ENCODE measurements at regions not wholly inside any gene's neighbourhood (a gene's known extent, or its start where the extent isn't known, plus 50 kb on each side); places are given as distances from the start of the nearest gene placed in this dataset.
"Not testable (repeated sequence)": the region's sequence is repeated elsewhere in the genome, so short reads cannot be mapped to it uniquely, and the experiment has no call there.

- no peak for DNase-seq
Observed at GRCh38 chr12:126212824-126213223, 1147.6 kb downstream of the AACS start.

- no peak for DNase-seq
Observed at GRCh38 chr12:126218697-126219096, 1153.5 kb downstream of the AACS start.

- no peak for DNase-seq
Observed at GRCh38 chr12:126219139-126219538, 1153.9 kb downstream of the AACS start.

- DNase-seq = no peak
Observed at GRCh38 chr12:126219654-126220279, 1154.5 kb downstream of the AACS start.

GRCh38 chr12:126224032-126224431, 1158.8 kb downstream of the AACS start:
- no peak for DNase-seq

GRCh38 chr12:126228936-126229335, 1163.7 kb downstream of the AACS start:
- no peak for DNase-seq

GRCh38 chr12:126232711-126233110, 1167.5 kb downstream of the AACS start:
- no peak for DNase-seq

GRCh38 chr12:126233625-126234024, 1168.4 kb downstream of the AACS start:
- DNase-seq = no peak

- DNase-seq = no peak
Observed at GRCh38 chr12:126243814-126244440, 1178.7 kb downstream of the AACS start.

GRCh38 chr12:126247936-126248335, 1182.7 kb downstream of the AACS start:
- no peak for DNase-seq

- no peak for DNase-seq
Observed at GRCh38 chr12:126248871-126249403, 1183.7 kb downstream of the AACS start.

- no peak for DNase-seq
Observed at GRCh38 chr12:126258190-126258589, 1193.0 kb downstream of the AACS start.

GRCh38 chr12:126262829-126263228, 1197.6 kb downstream of the AACS start:
- no peak for DNase-seq

- DNase-seq = no peak
Observed at GRCh38 chr12:126268222-126268621, 1203.0 kb downstream of the AACS start.

GRCh38 chr12:126271159-126271558, 1205.9 kb downstream of the AACS start:
- no peak for DNase-seq

GRCh38 chr12:126282691-126283090, 1217.5 kb downstream of the AACS start:
- no peak for DNase-seq

GRCh38 chr12:126286203-126286602, 1221.0 kb downstream of the AACS start:
- no peak for DNase-seq

- DNase-seq = no peak
Observed at GRCh38 chr12:126290456-126290855, 1225.2 kb downstream of the AACS start.

- DNase-seq = not testable (repeated sequence)
Observed at GRCh38 chr12:126291987-126292386, 1226.8 kb downstream of the AACS start.

- no peak for DNase-seq
Observed at GRCh38 chr12:126295652-126296051, 1230.4 kb downstream of the AACS start.

GRCh38 chr12:126309278-126309677, 1244.0 kb downstream of the AACS start:
- DNase-seq = no peak

GRCh38 chr12:126312457-126312856, 1247.2 kb downstream of the AACS start:
- DNase-seq = no peak

- DNase-seq = no peak
Observed at GRCh38 chr12:126316411-126316810, 1251.2 kb downstream of the AACS start.

GRCh38 chr12:126337556-126338441, 1272.6 kb downstream of the AACS start:
- no peak for DNase-seq
